ENCODE measurements at regions not wholly inside any gene's neighbourhood (a gene's known extent, or its start where the extent isn't known, plus 50 kb on each side); places are given as distances from the start of the nearest gene placed in this dataset.

DNA sequence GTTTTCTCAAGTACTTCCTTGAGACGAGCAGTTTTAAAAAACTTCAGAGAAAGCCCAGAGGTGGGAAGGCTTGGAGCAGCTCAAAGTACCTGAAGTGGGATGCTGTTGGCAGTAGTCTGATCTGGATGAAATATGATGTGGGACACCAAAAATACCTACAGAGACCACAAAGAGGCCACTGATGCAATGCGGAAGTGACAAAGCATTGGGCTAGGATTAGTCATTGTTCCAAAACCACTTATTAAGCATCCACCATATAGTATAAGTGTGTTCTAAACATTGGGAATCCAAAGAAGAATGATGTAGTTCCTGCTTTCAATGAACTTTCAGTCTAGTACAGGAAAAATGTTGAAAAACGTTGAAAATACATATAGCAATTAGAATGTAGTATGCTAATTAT lies 386.1 kb upstream of the CNKSR2 start:
- TF ChIP-seq, protein P1, sequence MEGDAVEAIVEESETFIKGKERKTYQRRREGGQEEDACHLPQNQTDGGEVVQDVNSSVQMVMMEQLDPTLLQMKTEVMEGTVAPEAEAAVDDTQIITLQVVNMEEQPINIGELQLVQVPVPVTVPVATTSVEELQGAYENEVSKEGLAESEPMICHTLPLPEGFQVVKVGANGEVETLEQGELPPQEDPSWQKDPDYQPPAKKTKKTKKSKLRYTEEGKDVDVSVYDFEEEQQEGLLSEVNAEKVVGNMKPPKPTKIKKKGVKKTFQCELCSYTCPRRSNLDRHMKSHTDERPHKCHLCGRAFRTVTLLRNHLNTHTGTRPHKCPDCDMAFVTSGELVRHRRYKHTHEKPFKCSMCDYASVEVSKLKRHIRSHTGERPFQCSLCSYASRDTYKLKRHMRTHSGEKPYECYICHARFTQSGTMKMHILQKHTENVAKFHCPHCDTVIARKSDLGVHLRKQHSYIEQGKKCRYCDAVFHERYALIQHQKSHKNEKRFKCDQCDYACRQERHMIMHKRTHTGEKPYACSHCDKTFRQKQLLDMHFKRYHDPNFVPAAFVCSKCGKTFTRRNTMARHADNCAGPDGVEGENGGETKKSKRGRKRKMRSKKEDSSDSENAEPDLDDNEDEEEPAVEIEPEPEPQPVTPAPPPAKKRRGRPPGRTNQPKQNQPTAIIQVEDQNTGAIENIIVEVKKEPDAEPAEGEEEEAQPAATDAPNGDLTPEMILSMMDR (IDR thresholded peaks at IDR 0.05; ENCODE audit: low read depth, low read length, missing control alignments) = no peak
- H3K4me3 ChIP-seq (ENCODE audit: low read depth, low read length) = no peak overlapping the region
- in situ Hi-C loops (cut with HindIII; ENCODE audit: low sequenced_read_pairs) = no loop called here
- peak; percentile 6 for DNase-seq (ENCODE audit: low read depth)

DNA sequence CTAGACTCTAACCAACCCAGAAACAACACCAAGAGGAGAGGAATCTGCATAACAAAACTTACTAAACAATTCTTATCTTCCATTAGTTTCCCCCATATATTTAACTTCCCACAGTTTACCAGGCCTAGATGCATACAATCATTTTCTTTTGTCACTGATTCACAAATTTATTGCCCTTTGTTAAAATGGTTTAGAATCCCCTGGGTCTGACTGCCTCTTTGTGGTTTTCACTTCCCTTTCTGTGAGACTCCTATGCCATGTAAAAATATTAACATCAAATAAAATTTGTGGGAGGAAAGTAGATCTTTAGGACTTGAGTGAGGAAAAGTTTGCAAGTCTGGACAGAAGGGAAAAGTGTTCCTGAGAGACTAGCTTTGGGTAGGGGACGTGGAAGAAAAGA lies 393.8 kb upstream of the CNKSR2 start:
- TF ChIP-seq, protein P1 (IDR thresholded peaks at IDR 0.05; ENCODE audit: low read depth, low read length, missing control alignments) = no peak
- DNase-seq (ENCODE audit: low read depth) = no peak
- in situ Hi-C loops (cut with HindIII; ENCODE audit: low sequenced_read_pairs) = no loop called here
- H3K4me3 ChIP-seq (ENCODE audit: low read depth, low read length) = no peak overlapping the region

DNA sequence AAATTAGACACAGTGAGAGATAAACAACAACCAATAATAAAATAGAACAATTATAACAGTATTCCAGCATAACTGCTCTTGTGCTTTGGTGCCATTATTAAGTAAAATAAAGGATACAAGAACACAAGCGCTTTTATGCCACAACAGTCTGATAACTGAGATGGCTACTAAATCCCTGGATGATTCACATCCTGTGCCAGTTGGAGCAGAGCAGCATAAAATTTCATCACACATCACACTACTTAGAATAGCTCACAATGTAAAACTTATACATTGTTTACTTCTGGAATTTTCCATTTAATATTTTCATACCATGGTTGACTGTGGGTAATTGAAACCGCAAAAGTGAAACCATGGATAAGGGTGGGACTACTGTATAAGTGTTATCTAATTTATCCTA lies 399.9 kb upstream of the CNKSR2 start:
- in situ Hi-C loops (cut with HindIII; ENCODE audit: low sequenced_read_pairs) = no loop called here
- TF ChIP-seq, protein P1 (IDR thresholded peaks at IDR 0.05; ENCODE audit: low read depth, low read length, missing control alignments) = no peak
- no peak overlapping the region for H3K4me3 ChIP-seq (ENCODE audit: low read depth, low read length)
- no peak for DNase-seq (ENCODE audit: low read depth)

DNA sequence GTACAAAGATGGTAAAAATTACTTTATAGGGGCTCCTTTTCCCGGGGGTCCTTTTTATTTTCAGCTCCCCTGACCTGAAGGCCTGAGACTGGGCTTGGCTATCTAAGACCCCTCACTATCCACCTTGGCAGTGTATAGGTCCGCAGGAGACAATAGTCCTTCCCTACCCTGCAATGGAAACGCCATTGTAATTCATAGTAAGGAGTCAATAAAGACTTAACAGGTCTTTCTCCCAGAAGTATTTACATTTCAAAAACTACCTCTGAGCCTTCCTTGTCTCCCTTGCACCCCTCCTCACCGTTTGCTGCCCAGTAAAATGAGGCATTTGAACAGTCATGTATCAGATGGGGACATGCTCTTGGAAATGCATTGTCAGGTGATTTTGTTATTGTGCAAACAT lies 401.2 kb upstream of the CNKSR2 start:
- in situ Hi-C loops (cut with HindIII; ENCODE audit: low sequenced_read_pairs) = no loop called here
- no peak for DNase-seq (ENCODE audit: low read depth)
- TF ChIP-seq, protein P1 (IDR thresholded peaks at IDR 0.05; ENCODE audit: low read depth, low read length, missing control alignments) = no peak

DNA sequence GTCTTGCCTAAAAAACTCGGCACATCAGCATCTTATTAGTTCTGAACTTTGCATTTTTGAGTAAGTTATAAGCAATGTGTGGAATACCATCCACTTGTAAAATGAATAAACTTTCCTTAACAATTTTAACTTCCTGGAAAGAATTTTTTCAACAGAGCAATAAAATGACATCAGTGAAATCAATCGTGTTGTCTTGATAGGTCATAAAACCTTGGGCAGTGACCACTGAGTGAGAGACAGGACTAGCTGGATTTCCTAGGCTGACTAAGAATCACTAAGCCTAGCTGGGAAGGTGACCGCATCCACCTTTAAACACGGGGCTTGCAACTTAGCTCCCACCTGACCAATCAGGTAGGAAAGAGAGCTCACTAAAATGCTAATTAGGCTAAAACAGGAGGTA lies 403.0 kb upstream of the CNKSR2 start:
- TF ChIP-seq, protein P1 (IDR thresholded peaks at IDR 0.05; ENCODE audit: low read depth, low read length, missing control alignments) = no peak
- H3K4me3 ChIP-seq (ENCODE audit: low read depth, low read length) = no peak overlapping the region
- in situ Hi-C loops (cut with HindIII; ENCODE audit: low sequenced_read_pairs) = no loop called here

More for the DNA sequence above, 401.2 kb upstream of the CNKSR2 start:
- no peak overlapping the region for H3K4me3 ChIP-seq (ENCODE audit: low read depth, low read length)

DNA sequence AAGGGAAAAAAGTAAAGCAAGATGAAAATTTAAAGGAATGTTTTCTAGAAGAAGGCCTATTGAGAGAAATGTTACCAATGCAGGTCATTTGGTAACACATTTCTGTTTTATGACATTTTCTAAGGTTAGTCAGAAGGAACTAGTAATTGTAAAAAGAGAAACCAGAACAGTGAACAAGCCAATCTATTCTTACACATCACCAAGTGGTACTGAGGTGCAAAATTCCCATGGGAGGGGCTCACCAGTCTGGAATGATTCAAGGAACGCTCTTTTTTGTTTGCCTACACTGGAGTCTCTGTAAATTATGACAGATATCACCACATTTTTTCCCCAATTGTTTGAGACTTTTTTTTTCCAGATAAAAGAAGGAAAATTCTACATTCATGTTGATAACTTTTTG lies 404.7 kb upstream of the CNKSR2 start:
- TF ChIP-seq, protein P1 (IDR thresholded peaks at IDR 0.05; ENCODE audit: low read depth, low read length, missing control alignments) = no peak
- DNase-seq (ENCODE audit: low read depth) = no peak
- H3K4me3 ChIP-seq (ENCODE audit: low read depth, low read length) = no peak overlapping the region
- in situ Hi-C loops (cut with HindIII; ENCODE audit: low sequenced_read_pairs) = no loop called here

More for the DNA sequence above, 403.0 kb upstream of the CNKSR2 start:
- DNase-seq (ENCODE audit: low read depth) = no peak

DNA sequence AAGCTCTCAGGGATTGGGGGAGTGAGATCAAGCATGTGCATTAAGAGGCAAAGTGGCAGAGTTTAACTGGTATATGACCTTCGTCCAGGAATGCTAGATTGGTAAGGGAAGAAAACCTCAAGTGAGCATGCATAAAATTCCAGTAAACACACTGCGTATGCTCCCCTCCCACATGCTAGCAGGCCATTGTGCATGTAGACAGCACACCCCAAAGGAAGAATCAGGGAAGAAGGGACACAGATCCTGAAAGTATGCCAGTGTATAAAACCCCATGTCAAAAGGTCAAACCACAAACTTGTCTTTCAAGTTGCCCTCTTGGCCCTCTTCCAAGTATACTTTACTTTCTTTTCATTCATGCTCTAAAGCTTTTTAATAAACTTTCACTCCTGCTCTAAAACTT lies 405.2 kb upstream of the CNKSR2 start:
- DNase-seq (ENCODE audit: low read depth) = no peak
- in situ Hi-C loops (cut with HindIII; ENCODE audit: low sequenced_read_pairs) = no loop called here
- no peak overlapping the region for H3K4me3 ChIP-seq (ENCODE audit: low read depth, low read length)
- TF ChIP-seq, protein P1 (IDR thresholded peaks at IDR 0.05; ENCODE audit: low read depth, low read length, missing control alignments) = no peak

All from astrocyte of the cerebellum (primary cell).